ENCODE measurements at regions not wholly inside any gene's neighbourhood (a gene's known extent, or its start where the extent isn't known, plus 50 kb on each side); places are given as distances from the start of the nearest gene placed in this dataset.

DNA sequence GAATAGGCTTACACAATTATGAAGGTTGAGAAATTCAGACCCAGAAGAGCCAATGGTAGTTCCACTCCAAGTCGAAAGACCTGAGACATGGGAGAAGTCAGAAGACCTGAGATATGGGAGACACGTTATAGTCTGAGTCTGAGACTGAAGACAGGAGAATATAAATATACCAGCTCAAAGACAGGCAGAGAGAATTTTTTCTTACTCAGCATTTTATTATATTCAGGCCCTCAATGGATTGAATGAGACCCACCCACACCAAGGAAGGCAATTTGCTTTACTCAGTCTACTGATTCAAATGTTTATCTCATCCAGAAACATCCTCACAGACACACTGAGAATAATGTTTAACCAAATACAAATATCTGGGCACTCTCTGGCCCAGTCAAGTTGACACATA lies 693.5 kb downstream of the HDGFL1 start:
- DNase-seq: no peak

DNA sequence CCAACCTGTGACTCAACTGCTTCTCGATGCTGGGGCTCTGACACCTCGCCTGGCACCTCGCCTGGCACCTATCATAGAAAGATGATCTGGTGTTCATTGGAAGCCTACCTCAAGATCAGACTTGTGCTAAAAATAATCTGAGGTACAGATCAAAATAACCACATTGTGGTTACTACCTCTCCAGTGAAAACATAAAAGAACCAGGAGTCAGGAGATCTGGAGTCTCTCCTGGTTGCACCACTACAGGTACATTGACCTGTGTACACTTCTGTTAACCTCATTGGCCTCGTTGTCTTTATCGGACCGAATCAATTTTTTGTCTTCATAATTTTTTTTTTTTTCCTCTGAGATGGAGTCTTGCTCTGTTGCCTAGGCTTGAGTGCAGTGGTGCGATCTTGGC lies 695.9 kb downstream of the HDGFL1 start:
- no peak for DNase-seq

DNA sequence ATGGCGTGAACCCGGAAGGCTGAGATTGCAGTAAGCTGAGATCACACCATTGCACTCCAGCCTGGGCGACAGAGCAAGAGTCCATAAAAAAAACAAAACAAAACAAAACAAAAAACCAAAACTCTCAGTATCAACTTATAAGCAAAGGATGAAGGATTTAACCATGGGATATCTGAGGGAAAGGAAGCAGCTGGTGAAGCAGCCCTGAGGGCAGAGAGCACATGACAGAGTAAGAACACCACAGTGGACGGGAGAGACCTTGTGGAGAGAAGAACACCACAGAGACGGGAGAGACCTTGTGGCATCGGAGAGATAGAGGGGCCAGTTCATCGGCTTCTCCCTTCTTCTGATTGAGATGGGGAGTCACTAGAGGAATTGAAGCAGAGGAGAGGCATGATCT lies 697.2 kb downstream of the HDGFL1 start:
- no peak for DNase-seq

DNA sequence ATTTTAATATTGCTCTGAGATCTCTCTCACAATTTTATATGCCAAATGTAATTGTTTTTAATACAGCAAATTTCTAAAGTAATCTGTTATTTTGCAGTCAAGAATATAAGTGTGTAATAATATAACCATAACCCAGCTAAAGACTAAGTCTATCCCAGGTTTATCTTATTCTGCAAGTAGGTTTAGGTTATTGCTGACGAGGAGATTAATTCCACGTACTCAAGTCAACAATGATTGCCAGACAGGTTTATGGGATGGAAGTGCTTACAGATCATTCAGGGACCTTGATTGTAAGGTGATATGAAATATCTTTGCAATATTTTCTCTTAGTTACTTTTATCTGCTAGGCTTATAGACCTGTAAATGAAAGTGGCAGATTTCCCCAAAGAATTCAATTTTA lies 698.3 kb downstream of the HDGFL1 start:
- no peak for DNase-seq

DNA sequence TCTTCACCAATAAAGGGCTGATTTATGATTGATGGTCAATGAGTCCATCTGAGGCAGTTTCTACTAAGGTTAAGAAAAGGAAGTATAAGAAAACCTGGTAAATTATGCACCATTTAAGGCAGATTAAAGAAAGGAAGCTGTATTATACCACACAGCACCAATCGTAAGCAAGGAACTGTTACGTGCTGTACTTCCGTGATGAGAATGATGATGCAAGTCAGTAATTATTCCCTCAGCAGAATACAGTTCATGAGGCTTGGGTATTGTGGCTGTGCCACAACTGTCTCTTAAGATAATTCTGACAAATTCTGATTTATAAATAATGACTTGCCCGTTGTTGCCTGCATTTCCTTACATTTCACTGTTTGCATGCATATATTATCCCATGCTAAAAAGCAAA lies 699.0 kb downstream of the HDGFL1 start:
- no peak for DNase-seq

DNA sequence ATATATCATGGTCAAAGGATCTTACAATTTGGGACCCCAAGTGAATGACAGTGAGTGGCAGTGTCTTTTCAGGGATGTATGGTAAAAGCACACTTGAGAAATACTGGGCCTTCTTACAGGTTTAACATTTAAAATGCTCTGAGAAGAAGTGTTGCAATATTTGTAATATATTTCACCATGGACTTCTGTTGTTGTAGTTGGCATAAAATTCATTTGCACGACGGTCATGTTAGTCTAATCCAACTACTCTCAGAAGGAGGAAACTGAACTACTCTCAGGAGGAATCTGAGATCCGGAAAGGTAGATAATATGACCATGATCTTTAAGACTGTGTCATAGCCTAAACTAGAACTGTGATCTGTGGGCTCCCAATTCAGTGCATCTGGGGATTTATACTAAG lies 700.1 kb downstream of the HDGFL1 start:
- no peak for DNase-seq

DNA sequence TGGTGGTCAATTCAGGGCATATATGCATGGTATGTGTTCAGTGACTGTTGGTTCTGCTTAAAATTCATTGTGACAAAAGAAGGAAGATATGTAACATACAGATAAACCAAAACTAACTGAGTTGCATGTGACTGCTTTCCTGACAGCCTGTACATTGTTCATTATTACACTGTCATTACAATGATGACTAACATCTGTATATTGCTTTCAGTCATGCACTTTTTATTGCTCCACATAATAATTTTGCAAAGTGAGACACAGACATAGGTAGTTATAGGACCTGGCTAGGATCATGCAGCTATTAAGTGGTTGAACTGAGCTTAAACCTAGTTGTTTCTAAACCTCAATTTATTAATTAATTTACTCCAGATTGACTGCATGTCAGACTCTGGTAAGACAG lies 703.2 kb downstream of the HDGFL1 start:
- DNase-seq: no peak

DNA sequence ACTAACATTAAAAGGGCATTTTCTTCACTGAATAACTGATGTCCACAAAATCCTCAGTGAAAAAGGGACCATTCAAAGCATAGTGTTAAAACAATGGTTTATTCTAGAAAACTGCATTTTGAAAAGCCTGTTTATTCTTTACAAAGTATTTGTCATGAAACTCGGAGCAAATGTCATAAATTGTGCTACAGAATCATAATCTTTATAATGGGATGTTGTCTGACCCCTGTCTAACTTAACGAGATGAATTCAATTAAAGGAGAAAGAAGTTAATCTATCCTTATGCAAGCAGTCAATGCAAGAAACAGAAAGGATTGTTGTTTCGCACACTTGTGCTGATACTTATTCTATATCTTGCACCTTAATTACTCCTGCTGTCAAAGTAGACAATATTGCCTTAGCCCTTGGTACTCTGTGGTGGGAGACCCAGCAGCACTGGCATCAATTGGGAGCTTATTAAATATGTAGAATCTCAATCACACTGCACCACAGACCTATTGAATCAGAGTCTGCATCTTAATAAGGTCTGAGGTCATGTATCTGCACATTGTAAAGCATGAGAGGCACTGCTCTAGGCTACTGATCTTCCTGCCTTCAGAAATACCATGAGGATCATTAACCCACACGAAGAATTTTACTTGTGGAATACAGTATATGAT lies 708.3 kb downstream of the HDGFL1 start:
- DNase-seq: no peak

DNA sequence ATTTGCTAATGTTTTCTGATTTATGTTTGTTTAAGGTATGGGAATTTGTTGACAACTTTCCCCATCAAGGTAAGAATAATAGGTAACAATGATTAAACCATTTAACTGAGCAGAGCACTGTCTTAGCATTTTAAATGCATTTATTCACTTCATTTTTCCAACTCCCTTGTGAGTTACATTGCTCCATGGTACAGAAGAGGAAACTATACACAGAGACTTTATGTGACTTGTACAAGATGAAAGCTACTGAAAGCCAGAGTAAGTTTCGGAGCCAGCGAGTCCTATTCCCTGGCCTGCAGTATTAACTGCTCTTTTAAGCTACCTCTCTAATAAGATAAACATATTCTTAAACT lies 708.8 kb downstream of the HDGFL1 start:
- DNase-seq: no peak

DNA sequence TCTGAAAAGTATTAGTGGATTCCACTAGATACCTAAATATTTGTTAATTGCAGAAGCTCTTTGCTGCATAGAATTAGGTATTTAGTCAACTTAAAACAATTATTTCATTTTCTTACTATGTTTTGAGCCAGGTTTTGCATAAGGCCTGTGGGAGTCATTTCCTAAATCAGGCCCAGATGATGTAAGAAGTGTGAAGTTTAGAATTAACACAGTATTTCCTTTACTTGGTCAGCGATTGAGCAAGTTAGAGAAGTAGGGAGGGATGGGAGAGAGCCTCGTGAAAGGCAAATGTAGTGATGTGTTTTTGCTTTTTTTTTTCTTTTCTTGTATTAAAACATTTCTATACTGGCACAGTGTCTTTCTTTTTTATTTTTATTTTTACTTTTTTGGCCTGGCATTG lies 711.1 kb downstream of the HDGFL1 start:
- no peak for DNase-seq

DNA sequence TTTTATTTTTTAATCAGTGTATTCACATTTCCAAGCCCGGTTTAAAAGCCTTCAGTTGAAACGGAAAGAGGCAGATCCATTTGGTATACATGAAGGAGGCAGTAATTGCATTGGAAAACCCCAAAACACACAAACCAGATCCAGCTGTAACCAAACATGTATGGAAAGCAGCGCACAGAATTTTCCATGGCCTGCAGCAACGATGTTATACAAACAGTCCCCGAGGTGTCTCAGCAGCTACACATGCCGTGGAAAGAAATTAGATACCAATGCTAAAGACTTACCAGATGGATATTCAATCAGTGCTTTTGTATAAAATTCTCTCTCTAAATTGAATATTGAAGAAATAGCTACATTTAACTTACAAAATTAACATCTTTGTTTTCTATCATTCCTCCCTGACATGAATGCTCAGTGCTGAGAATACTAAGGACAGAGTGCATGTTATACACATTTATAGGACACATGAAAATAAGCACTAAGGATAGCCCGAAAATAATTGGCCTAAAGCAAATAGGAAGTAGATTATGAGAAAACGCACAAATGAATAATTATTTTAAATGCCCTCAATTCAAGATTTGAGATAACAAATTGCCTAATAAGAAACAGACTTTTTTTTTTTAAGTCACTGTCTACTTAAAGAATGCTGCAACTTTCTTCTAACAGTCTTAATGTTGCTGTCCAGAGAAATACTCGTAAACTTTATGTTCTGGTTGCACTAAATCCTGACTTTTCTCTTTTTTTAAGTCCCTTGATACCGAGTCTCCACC lies 713.1 kb downstream of the HDGFL1 start:
- no peak for DNase-seq

DNA sequence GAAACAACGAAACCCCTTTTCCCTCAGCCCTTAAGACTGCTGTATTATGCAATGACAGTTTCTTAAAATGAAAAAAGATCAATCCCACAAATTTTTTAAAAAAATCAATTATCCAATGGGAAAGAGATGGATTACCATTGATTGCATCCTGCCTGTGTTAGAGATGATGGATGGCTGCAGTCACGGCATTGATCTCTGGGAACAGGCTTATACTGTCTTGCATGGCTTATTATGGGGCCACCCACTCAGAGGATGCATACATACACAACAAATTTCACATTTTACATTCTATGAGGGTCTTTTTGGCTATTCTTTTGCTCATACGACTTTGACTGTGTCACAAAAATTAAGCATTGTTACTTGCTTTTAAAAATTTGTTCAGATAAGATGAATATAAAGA lies 724.3 kb downstream of the HDGFL1 start:
- DNase-seq: no peak

DNA sequence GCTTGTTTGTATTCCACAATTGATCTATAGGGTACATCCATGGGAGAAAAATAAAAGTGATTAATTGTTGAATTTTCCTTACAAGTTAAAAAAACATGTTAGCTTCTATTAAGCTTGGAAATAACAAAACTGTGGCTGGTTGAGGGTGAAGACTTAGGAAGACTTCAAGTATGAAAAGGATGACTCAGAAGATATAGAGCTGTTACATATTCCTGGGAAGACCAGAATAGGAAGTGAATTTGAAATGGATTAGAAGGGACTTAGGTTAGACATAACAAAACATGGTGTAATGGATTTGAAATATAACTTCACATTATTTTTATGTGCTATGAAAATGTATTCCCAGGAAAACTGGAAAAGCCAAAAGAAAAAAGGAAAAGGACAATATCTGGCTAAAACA lies 732.2 kb downstream of the HDGFL1 start:
- DNase-seq: no peak

DNA sequence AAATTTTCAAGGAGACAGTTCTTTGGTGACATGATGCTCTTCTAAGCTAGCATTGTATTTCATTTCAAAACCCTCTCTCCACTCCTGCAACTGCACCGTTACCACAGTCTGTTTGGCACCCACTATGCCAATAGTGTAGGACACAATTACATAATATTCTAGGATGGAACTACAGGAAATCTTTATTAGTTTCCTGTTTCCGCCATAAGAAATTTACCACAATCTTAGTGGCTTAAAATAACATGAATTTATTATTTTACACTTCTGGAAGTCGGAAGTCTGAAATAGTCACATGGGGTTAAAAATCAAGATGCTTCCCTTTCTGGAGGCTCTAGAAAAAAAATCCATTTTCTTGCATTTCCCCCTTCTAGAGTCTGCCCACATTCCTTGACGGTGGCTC lies 733.1 kb downstream of the HDGFL1 start:
- DNase-seq: no peak

DNA sequence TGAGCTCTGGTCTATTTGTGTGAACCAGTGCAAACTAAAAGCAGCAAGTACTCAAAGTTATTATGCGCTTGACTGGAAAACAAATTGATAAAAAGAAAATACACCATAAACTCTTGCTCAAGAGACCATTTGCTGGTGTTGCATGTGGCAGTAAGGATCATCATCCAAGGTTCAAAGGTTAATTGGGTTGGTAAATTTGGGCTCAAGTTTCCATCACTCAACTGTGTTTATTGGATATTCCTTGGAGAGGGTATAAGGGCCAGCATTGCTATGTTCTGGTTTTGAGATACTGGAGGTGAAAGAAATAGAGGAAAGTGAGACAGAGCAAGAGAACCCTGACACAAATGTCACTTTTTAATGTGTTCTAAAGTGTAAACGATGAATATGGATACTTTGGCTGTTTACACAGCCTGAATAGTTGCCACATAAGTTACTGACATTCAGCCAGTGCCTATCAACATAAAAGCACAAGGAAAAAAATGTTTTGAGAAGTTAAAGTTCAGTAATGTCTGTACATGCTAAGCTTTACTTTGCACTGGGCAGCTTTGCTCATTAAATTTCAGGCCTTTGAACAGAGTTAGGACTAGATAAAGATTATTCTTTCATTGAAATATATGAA lies 736.1 kb downstream of the HDGFL1 start:
- DNase-seq: peak; percentile 24

DNA sequence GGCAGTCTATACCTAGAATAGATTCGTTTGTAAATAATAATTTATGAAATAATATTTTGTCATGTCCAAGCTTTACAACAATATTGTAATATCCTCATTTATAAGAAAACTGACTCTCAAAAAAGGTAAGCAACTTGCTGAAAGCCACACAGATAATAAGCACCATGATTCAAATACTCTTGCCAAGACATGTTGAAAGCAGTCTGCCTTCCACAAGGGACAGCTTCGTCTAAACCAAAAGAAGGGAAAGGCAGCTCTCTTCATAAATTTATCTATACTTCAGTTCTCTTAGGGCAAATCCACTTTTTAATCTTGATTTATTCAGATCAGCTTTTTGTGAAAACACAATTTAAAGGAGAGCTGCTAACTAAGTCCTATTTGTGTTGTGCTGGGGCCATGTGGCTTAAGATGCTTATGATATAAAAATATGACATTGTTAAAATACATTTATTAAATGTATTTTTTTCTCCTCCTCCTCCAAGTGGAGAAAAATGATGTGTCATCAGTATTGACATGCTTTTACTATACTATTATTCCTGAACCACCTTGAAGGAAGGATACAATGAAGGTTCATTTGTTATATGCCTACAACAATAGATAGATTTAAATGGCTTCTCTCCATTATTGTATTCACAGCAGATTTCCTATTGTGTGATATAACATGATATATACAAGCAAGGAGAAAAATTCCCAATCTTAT lies 737.0 kb downstream of the HDGFL1 start:
- no peak for DNase-seq

DNA sequence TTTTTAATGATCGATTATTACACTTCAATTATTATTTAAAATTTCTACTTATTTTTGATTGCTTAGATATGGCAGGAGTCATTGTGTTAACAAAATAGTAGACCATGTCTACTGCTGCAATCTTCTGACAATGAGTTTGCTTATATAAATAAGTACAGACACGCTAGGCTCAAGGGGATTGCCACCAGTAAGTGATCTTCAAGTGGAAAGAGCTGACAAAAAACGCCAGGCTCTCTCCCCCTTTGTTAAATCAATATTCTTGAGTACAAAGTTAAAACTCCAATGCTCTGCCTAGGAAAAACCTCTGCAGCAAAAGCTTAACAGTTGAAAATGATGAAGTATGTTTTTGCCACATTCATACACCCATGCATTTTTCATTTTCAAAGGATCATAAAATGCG lies 738.1 kb downstream of the HDGFL1 start:
- peak; percentile 22 for DNase-seq

DNA sequence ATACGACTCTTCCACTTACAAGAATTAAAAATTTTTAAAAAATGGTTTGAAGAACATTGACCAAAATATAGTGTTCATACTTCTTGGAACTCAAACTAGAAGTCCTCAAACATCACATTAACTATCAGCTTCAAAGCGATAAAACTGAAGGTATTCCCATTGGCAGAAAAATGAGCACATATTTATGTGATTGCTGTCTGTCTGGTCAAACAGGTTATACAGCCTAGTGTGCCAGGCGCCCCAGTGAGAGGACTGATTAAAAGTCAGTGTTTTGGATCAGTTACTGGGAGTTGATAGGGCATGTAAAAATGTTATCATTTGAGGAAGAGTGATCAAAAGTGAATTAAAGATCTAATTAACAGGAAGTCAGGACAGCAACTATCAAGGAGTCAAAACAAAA lies 738.8 kb downstream of the HDGFL1 start:
- DNase-seq: no peak

DNA sequence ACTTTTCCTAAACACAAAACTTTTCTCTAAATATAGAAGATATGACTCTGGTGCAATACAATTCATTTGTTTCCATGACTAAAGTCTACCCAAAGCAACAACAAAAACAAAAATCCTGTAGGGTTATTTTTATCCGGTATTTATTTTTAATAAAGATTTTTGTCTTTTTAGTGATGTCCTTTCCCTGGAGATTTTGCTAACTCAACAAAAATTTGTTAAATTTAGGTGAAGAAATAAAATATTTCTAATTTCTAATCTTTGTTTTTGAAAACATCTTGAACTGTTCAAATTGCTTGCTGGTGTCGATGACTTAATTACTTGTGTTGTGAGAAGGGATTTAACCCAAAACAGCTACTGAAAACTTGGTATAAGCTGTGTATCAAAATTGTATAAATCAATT lies 741.8 kb downstream of the HDGFL1 start:
- DNase-seq: no peak

DNA sequence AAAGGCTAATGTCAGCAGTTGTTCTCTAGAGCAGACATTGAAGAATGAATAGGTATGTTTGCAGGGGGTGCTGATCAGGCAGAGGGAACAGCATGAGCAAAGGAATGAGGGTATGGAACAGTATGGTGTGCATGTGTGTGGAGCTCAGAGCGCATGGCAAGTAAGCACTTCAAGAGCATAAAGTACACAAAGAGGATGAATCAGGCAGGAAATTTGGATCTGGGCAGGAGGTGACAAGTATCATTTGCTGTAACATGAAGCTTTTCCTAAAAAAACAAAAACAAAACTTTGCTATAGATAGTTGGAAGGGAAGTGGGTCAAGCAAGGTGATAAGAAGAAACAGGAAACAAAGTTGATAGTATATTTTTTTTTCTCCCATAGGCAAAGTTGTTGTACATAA lies 746.8 kb downstream of the HDGFL1 start:
- no peak for DNase-seq

DNA sequence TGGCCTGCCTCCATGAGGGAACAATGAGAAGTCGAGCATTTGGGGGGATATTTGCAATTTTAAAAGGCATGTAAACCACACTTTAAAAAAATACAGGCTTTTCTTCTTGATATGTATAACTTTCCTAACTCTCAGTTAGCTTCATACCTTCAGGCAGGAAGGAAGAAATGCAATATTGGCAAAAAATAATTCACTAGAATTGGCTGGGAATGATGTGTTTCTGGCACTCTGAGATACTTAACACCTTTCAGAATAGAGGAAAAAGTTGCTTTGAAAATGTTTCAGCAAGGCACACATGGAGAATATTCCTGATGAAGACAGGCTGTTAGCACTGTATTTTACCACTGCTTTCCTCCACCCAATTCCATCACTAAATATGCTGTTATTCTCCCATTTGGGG lies 747.6 kb downstream of the HDGFL1 start:
- DNase-seq: no peak

DNA sequence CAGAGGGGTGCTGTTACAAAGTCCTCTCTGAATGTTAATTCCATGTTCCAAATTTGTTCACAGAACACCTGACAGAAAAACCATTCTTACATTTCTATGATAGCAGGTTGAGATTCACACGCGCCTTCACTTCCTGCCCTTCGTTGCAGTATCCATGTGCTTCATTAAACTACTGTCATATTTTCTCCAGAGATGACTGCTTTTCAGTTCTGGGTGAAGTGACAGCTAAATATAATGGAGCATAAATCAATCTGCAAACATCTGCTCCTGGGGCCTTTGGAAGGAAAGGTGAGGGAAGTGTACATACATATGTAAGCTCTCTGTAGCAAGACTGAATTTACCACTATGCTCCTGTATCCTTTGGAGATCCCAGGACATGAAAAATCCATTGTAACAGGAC lies 750.2 kb downstream of the HDGFL1 start:
- DNase-seq: no peak

DNA sequence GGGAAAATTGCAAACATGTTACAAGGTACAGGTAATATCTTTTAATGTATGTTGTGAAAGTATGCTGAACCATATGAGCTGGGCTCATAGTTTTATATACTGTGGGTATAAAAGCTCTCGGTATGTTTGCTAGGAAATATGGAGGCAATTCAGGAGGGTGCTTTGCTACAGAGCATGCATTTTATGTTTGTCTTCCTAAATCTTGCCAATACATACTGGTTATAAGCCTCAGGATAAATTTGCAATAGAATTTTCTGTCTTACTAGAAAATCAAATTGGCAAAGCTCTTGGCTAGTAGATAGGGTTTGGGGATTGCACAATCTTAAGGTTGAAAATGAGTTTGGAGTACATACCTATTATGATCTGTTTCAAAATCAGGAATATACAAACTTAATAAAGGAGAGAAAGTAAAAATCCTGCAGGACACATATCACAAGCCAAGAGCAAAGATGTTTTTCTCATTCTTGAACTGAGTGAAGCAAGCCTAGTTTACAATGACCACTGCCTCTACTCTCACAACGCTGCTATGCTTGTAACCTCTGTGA lies 751.2 kb downstream of the HDGFL1 start:
- no peak for DNase-seq

DNA sequence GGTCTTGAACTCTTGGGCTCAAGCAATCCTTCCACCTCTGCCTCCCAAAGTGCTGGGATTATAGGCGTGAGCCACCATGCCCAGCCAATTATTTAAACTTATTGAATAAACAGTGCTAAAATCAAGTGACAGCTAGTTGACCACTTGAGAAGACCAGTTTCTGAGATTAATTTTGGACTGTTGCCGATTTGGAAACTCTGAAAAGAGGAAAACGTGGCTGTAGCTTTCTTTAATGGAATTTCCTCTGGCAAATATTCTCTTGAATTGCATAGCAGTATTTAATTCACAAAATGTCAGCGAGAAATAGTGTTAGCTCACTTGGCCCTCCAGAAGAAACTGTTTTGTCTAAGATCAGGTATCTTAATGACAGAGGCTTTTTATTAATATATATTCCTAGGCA lies 754.5 kb downstream of the HDGFL1 start:
- DNase-seq: no peak
